ENCODE measurements at regions not wholly inside any gene's neighbourhood (a gene's known extent, or its start where the extent isn't known, plus 50 kb on each side); places are given as distances from the start of the nearest gene placed in this dataset.

GRCh38 chr1:228997721-228998144 lies 262.5 kb downstream of the RHOU start:
- Histone ChIP-seq H3K4me3 (ENCODE audit: low read length) (no peak overlapping the region), H2AFZ (ENCODE audit: low read depth, low read length) (no peak overlapping the region), H3K27me3 (ENCODE audit: low read depth, low read length) (peaks cover 35% of the 10 kb centered on the region), H3K36me3 (replicated peaks; ENCODE audit: low read depth, low read length) (no peaks in the 10 kb centered on the region), H4K20me1 (ENCODE audit: insufficient read depth, low read length) (no peaks in the 10 kb centered on the region), H3K27ac (ENCODE audit: low read length) (no peak overlapping the region), H3K4me1 (ENCODE audit: low read length) (no peaks in the 10 kb centered on the region), H3K79me2 (ENCODE audit: low read length) (no peaks in the 10 kb centered on the region), H3K9ac (ENCODE audit: low read length) (no peak overlapping the region), H3K9me3 (ENCODE audit: insufficient read depth, low read length) (no peaks in the 10 kb centered on the region), H3K4me2 (ENCODE audit: low read length) (no peak overlapping the region)
- no peak for TF ChIP-seq EZH2phosphoT487 (IDR thresholded peaks at IDR 0.05; ENCODE audit: low read depth)
- TF ChIP-seq, protein P1, sequence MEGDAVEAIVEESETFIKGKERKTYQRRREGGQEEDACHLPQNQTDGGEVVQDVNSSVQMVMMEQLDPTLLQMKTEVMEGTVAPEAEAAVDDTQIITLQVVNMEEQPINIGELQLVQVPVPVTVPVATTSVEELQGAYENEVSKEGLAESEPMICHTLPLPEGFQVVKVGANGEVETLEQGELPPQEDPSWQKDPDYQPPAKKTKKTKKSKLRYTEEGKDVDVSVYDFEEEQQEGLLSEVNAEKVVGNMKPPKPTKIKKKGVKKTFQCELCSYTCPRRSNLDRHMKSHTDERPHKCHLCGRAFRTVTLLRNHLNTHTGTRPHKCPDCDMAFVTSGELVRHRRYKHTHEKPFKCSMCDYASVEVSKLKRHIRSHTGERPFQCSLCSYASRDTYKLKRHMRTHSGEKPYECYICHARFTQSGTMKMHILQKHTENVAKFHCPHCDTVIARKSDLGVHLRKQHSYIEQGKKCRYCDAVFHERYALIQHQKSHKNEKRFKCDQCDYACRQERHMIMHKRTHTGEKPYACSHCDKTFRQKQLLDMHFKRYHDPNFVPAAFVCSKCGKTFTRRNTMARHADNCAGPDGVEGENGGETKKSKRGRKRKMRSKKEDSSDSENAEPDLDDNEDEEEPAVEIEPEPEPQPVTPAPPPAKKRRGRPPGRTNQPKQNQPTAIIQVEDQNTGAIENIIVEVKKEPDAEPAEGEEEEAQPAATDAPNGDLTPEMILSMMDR (IDR thresholded peaks at IDR 0.05; ENCODE audit: low read depth, low read length), result no peak

- no peak overlapping the region for H3K4me3 ChIP-seq (ENCODE audit: low read length)
- no peaks in the 10 kb centered on the region for H4K20me1 ChIP-seq (ENCODE audit: insufficient read depth, low read length)
- H3K27me3 ChIP-seq (ENCODE audit: low read depth, low read length), result peaks cover 31% of the 10 kb centered on the region
- H3K36me3 ChIP-seq (replicated peaks; ENCODE audit: low read depth, low read length), result no peaks in the 10 kb centered on the region
- no peak overlapping the region for H3K9ac ChIP-seq (ENCODE audit: low read length)
- no peaks in the 10 kb centered on the region for H3K79me2 ChIP-seq (ENCODE audit: low read length)
- H2AFZ ChIP-seq (ENCODE audit: low read depth, low read length), result no peak overlapping the region
- no peaks in the 10 kb centered on the region for H3K9me3 ChIP-seq (ENCODE audit: insufficient read depth, low read length)
- H3K4me1 ChIP-seq (ENCODE audit: low read length), result no peaks in the 10 kb centered on the region
- TF ChIP-seq, protein P1 (IDR thresholded peaks at IDR 0.05; ENCODE audit: low read depth, low read length), result no peak
- no peak for TF ChIP-seq EZH2phosphoT487 (IDR thresholded peaks at IDR 0.05; ENCODE audit: low read depth)
- H3K27ac ChIP-seq (ENCODE audit: low read length), result no peak overlapping the region
- no peak overlapping the region for H3K4me2 ChIP-seq (ENCODE audit: low read length)
These were observed 262.9 kb downstream of the RHOU start for GRCh38 chr1:228998179-228998578.

DNA sequence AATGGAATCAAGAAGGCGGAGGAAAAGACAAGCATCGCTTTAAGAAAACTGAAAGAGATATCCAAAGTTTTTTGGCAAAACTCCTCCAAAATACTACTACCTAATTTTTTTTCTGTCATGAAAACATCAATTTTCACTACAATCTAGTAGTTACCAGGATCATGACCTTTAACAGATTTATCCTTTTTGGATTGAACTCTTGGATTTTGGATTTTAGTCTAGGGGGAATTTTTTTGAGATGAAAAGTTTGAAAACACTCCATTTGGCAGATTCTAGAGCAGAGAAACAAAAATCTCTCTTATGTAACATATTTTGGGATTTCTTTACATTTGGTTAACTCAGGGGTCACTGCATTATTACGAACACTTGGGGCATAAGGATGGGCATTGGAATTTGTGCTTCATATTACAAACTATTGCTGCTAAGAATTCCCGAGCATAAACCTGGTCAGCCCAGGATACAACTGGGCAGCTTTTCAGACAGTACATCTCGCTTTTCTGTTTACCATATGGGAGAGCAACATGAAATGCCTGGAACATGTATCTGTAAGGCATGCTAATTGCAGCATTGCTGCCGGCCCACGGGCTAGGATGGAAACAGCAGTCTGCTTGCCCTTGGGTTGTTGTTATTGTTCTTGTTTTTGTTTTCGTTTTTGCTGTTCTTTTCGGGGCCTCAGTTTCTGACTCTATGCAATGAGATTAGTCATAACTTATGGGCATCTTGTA lies 264.3 kb downstream of the RHOU start:
- Histone ChIP-seq H4K20me1 (ENCODE audit: insufficient read depth, low read length) (no peaks in the 10 kb centered on the region), H3K27me3 (ENCODE audit: low read depth, low read length) (peaks cover 20% of the 10 kb centered on the region; the same call in 1 of the 2 replicates), H3K9ac (ENCODE audit: low read length) (no peak overlapping the region), H3K79me2 (ENCODE audit: low read length) (no peaks in the 10 kb centered on the region), H3K36me3 (replicated peaks; ENCODE audit: low read depth, low read length) (no peaks in the 10 kb centered on the region), H2AFZ (ENCODE audit: low read depth, low read length) (no peak overlapping the region), H3K9me3 (ENCODE audit: insufficient read depth, low read length) (no peaks in the 10 kb centered on the region), H3K4me2 (ENCODE audit: low read length) (no peak overlapping the region), H3K27ac (ENCODE audit: low read length) (no peak overlapping the region), H3K4me1 (ENCODE audit: low read length) (no peaks in the 10 kb centered on the region), H3K4me3 (ENCODE audit: low read length) (no peak overlapping the region)
- no peak for TF ChIP-seq EZH2phosphoT487 (IDR thresholded peaks at IDR 0.05; ENCODE audit: low read depth)
- TF ChIP-seq, protein P1 (IDR thresholded peaks at IDR 0.05; ENCODE audit: low read depth, low read length), result no peak

GRCh38 chr1:229000187-229000586 lies 264.9 kb downstream of the RHOU start:
- Histone ChIP-seq H2AFZ (ENCODE audit: low read depth, low read length) (no peak overlapping the region), H3K4me3 (ENCODE audit: low read length) (no peak overlapping the region), H3K27me3 (ENCODE audit: low read depth, low read length) (peaks cover 14% of the 10 kb centered on the region; the same call in 1 of the 2 replicates), H3K4me1 (ENCODE audit: low read length) (no peaks in the 10 kb centered on the region), H3K36me3 (replicated peaks; ENCODE audit: low read depth, low read length) (no peaks in the 10 kb centered on the region), H3K79me2 (ENCODE audit: low read length) (no peaks in the 10 kb centered on the region), H3K4me2 (ENCODE audit: low read length) (no peak overlapping the region), H3K9me3 (ENCODE audit: insufficient read depth, low read length) (no peaks in the 10 kb centered on the region), H3K9ac (ENCODE audit: low read length) (no peak overlapping the region), H3K27ac (ENCODE audit: low read length) (no peak overlapping the region), H4K20me1 (ENCODE audit: insufficient read depth, low read length) (no peaks in the 10 kb centered on the region)
- TF ChIP-seq, protein P1 (IDR thresholded peaks at IDR 0.05; ENCODE audit: low read depth, low read length), result no peak
- no peak for TF ChIP-seq EZH2phosphoT487 (IDR thresholded peaks at IDR 0.05; ENCODE audit: low read depth)

Measured in OCI-LY3 (cell line).